ENCODE measurements at regions not wholly inside any gene's neighbourhood (a gene's known extent, or its start where the extent isn't known, plus 50 kb on each side); places are given as distances from the start of the nearest gene placed in this dataset.
"Not testable (repeated sequence)": the region's sequence is repeated elsewhere in the genome, so short reads cannot be mapped to it uniquely, and the experiment has no call there.

GRCh38 chrX:3550871-3551270 lies 162.6 kb downstream of the PRKX start:
- no peaks in the 10 kb centered on the region for H3K27me3 Mint-ChIP-seq

GRCh38 chrX:3550160-3550751 lies 163.2 kb downstream of the PRKX start:
- Mint-ChIP-seq H3K4me3 (no peak overlapping the region), H3K36me3 (no peaks in the 10 kb centered on the region), H3K4me1 (no peaks in the 10 kb centered on the region), H3K27me3 (no peaks in the 10 kb centered on the region), H3K9me3 (peaks cover 0 to 3% (median 0%) of the 10 kb centered on the region in 3 donors), H3K27ac (no peak overlapping the region)

More at GRCh38 chrX:3550871-3551270, 162.6 kb downstream of the PRKX start:
- H3K4me3 Mint-ChIP-seq, result no peak overlapping the region
- no peaks in the 10 kb centered on the region for H3K4me1 Mint-ChIP-seq
- H3K36me3 Mint-ChIP-seq, result no peaks in the 10 kb centered on the region
- peaks cover 0 to 5% (median 0%) of the 10 kb centered on the region in 3 donors for H3K9me3 Mint-ChIP-seq
- H3K27ac Mint-ChIP-seq, result no peak overlapping the region

GRCh38 chrX:3549411-3549911 lies 164.0 kb downstream of the PRKX start:
- Mint-ChIP-seq H3K4me1 (no peaks in the 10 kb centered on the region), H3K9me3 (peaks cover 0 to 3% (median 0%) of the 10 kb centered on the region in 3 donors), H3K27me3 (no peaks in the 10 kb centered on the region), H3K4me3 (no peak overlapping the region), H3K36me3 (no peaks in the 10 kb centered on the region), H3K27ac (no peak overlapping the region)

- Mint-ChIP-seq H3K36me3 (no peaks in the 10 kb centered on the region), H3K27me3 (no peaks in the 10 kb centered on the region), H3K4me1 (no peaks in the 10 kb centered on the region), H3K9me3 (peaks cover 0 to 3% (median 0%) of the 10 kb centered on the region in 3 donors), H3K4me3 (no peak overlapping the region), H3K27ac (no peak overlapping the region)
Observed at GRCh38 chrX:3548765-3549391, 164.6 kb downstream of the PRKX start.

GRCh38 chrX:3545901-3546300 lies 167.5 kb downstream of the PRKX start:
- H3K4me1 Mint-ChIP-seq, result no peaks in the 10 kb centered on the region
- H3K27me3 Mint-ChIP-seq, result peaks cover 2% of the 10 kb centered on the region
- no peak overlapping the region for H3K27ac Mint-ChIP-seq
- H3K4me3 Mint-ChIP-seq, result no peak overlapping the region
- H3K9me3 Mint-ChIP-seq, result peaks cover 1 to 10% (median 7%) of the 10 kb centered on the region in 3 donors
- no peaks in the 10 kb centered on the region for H3K36me3 Mint-ChIP-seq

GRCh38 chrX:3541336-3541735 lies 172.1 kb downstream of the PRKX start:
- Mint-ChIP-seq H3K9me3 (peaks cover 1 to 13% (median 8%) of the 10 kb centered on the region in 3 donors), H3K27me3 (peaks cover 2% of the 10 kb centered on the region), H3K4me3 (no peak overlapping the region), H3K36me3 (peaks cover 3% of the 10 kb centered on the region), H3K27ac (no peak overlapping the region), H3K4me1 (no peaks in the 10 kb centered on the region)

- H3K27ac Mint-ChIP-seq, result no peak overlapping the region
- no peak overlapping the region for H3K4me3 Mint-ChIP-seq
- peaks cover 1 to 17% (median 12%) of the 10 kb centered on the region in 3 donors for H3K9me3 Mint-ChIP-seq
Observed at GRCh38 chrX:3540105-3540504, 173.3 kb downstream of the PRKX start.

GRCh38 chrX:3532581-3533085 lies 180.8 kb downstream of the PRKX start:
- no peak overlapping the region for H3K4me3 Mint-ChIP-seq
- no peaks in the 10 kb centered on the region for H3K36me3 Mint-ChIP-seq
- peaks cover 0 to 3% (median 0%) of the 10 kb centered on the region in 3 donors for H3K4me1 Mint-ChIP-seq
- peaks cover 2 to 16% (median 12%) of the 10 kb centered on the region in 3 donors for H3K9me3 Mint-ChIP-seq
- peaks cover 5% of the 10 kb centered on the region for H3K27me3 Mint-ChIP-seq
- H3K27ac Mint-ChIP-seq, result no peak overlapping the region

More at GRCh38 chrX:3540105-3540504, 173.3 kb downstream of the PRKX start:
- peaks cover 3% of the 10 kb centered on the region for H3K36me3 Mint-ChIP-seq
- no peaks in the 10 kb centered on the region for H3K4me1 Mint-ChIP-seq
- H3K27me3 Mint-ChIP-seq, result peaks cover 2% of the 10 kb centered on the region

GRCh38 chrX:3531435-3531834 lies 182.0 kb downstream of the PRKX start:
- peaks cover 2 to 16% (median 12%) of the 10 kb centered on the region in 3 donors for H3K9me3 Mint-ChIP-seq
- not testable (repeated sequence) for H3K4me3 Mint-ChIP-seq, H3K36me3 Mint-ChIP-seq, H3K4me1 Mint-ChIP-seq, H3K27me3 Mint-ChIP-seq, H3K27ac Mint-ChIP-seq

- Mint-ChIP-seq H3K27me3 (peaks cover 6% of the 10 kb centered on the region), H3K4me3 (no peak overlapping the region), H3K27ac (no peak overlapping the region), H3K9me3 (peaks cover 2 to 11% (median 2%) of the 10 kb centered on the region in 3 donors), H3K4me1 (peaks cover 0 to 3% (median 0%) of the 10 kb centered on the region in 3 donors), H3K36me3 (no peaks in the 10 kb centered on the region)
Observed at GRCh38 chrX:3529466-3530010, 183.1 kb upstream of the MXRA5 start.

GRCh38 chrX:3527811-3528210 lies 181.4 kb upstream of the MXRA5 start:
- no peaks in the 10 kb centered on the region for H3K36me3 Mint-ChIP-seq
- peaks cover 0 to 3% (median 0%) of the 10 kb centered on the region in 3 donors for H3K4me1 Mint-ChIP-seq
- H3K4me3 Mint-ChIP-seq, result no peak overlapping the region
- no peak overlapping the region for H3K27ac Mint-ChIP-seq
- peaks cover 0 to 3% (median 0%) of the 10 kb centered on the region in 3 donors for H3K9me3 Mint-ChIP-seq
- peaks cover 1% of the 10 kb centered on the region for H3K27me3 Mint-ChIP-seq

GRCh38 chrX:3527166-3527565 lies 180.7 kb upstream of the MXRA5 start:
- Mint-ChIP-seq H3K4me1 (no peaks in the 10 kb centered on the region), H3K27ac (peak overlapping the region in 1 of 3 donors; percentile 31), H3K4me3 (no peak overlapping the region), H3K27me3 (peaks cover 1% of the 10 kb centered on the region), H3K36me3 (no peaks in the 10 kb centered on the region), H3K9me3 (peaks cover 0 to 3% (median 0%) of the 10 kb centered on the region in 3 donors)

- H3K27me3 Mint-ChIP-seq, result peaks cover 1% of the 10 kb centered on the region
- peaks cover 0 to 3% (median 0%) of the 10 kb centered on the region in 3 donors for H3K9me3 Mint-ChIP-seq
- no peaks in the 10 kb centered on the region for H3K36me3 Mint-ChIP-seq
- H3K27ac Mint-ChIP-seq, result peak overlapping the region in 1 of 3 donors; percentile 31
- H3K4me3 Mint-ChIP-seq, result no peak overlapping the region
- no peaks in the 10 kb centered on the region for H3K4me1 Mint-ChIP-seq
Observed at GRCh38 chrX:3526731-3527130, 180.3 kb upstream of the MXRA5 start.

GRCh38 chrX:3526071-3526470 lies 179.6 kb upstream of the MXRA5 start:
- no peaks in the 10 kb centered on the region for H3K4me1 Mint-ChIP-seq
- H3K36me3 Mint-ChIP-seq, result no peaks in the 10 kb centered on the region
- peaks cover 0 to 3% (median 0%) of the 10 kb centered on the region in 3 donors for H3K9me3 Mint-ChIP-seq
- no peak overlapping the region for H3K4me3 Mint-ChIP-seq
- peaks cover 1% of the 10 kb centered on the region for H3K27me3 Mint-ChIP-seq
- no peak overlapping the region for H3K27ac Mint-ChIP-seq

GRCh38 chrX:3522101-3522650 lies 175.7 kb upstream of the MXRA5 start:
- H3K9me3 Mint-ChIP-seq, result no peaks in the 10 kb centered on the region
- no peaks in the 10 kb centered on the region for H3K36me3 Mint-ChIP-seq
- H3K4me1 Mint-ChIP-seq, result no peaks in the 10 kb centered on the region
- H3K4me3 Mint-ChIP-seq, result no peak overlapping the region
- H3K27me3 Mint-ChIP-seq, result peaks cover 1% of the 10 kb centered on the region
- no peak overlapping the region for H3K27ac Mint-ChIP-seq
